Hematopoietic multipotent progenitor cell treated with erythropoietin and hydrocortisone succinate and interleukin-3 and kit ligand, for 17 days (in vitro differentiated cells): ENCODE measurements at regions not wholly inside any gene's neighbourhood (a gene's known extent, or its start where the extent isn't known, plus 50 kb on each side); places are given as distances from the start of the nearest gene placed in this dataset.
A peak's percentile ranks its signal among the peaks of the same experiment; 100 is the strongest.
"Not testable (repeated sequence)": the region's sequence is repeated elsewhere in the genome, so short reads cannot be mapped to it uniquely, and the experiment has no call there.

Experiments
- DNase-seq: peaks from one replicate; pipeline ENCODE4 v3.0.0-alpha.2; 2015; ENCODE audit warnings: low spot score

DNA sequence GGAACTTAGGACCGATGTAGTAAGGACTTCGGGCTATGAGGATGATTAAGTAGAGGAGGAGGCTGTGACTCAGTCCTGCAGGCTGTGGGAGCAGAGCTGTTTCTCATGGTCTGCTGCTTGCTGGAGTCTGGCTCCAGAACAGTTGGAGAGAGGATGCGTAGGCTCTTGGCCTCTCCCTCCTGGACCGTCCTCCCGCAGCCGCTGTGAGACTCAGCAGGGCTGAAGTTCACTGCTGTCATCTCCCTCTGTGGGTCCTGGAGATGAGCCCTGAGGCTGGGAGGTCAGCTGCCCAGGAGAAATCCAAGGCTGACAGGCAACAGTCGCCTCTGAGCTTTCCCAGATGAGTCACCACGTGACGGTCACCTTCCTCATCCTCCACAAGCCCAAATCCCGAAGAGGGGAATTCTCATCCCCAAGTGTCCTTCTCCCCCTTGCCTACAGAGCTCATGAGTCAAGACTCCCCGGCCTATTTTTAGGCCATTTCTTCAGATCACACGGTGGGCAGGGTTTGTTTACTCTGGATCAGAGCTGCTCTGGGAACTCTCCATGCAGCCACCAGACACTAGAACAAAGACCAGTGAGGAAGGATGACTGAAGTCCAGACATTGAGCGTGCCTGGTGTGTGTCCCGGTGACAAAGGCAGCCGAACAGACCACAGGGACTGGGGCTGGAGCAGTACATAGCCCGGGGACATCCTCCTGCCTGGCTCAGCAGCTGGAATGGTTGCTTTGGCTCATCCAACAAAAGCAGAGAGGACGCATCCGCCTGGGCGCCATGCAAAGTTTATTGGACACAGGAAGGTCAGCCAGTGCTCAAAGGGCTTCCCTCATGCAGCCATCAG, 137.3 kb upstream of the ZNF469 start:
- DNase-seq, result not testable (repeated sequence)

DNA sequence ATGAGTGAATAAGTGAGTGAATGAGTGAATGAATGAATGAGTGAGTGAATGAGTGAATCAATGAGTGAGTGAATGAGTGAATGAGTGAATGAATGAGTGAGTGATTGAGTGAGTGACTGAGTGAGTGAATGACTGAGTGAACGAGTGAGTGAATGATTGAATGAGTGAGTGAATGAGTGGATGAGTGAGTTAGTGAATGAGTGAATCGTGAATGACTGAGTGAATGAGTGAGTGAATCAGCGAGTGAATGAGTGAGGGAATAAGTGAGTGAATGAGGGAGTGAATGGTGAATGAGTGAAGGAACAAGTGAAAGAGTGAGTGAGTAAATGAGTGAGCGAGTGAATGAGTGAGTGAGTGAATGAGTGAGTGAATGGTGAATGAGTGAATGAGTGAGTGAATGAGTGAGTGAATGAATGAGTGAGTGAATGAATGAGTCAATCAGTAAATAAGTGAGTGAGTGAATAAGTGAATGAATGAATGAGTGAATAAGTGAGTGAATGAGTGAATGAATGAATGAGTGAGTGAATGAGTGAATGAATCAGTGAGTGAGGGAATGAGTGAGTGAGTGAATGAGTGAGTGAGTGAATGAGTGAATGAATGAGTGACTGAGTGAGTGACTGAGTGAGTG, 135.7 kb upstream of the ZNF469 start:
- not testable (repeated sequence) for DNase-seq

DNA sequence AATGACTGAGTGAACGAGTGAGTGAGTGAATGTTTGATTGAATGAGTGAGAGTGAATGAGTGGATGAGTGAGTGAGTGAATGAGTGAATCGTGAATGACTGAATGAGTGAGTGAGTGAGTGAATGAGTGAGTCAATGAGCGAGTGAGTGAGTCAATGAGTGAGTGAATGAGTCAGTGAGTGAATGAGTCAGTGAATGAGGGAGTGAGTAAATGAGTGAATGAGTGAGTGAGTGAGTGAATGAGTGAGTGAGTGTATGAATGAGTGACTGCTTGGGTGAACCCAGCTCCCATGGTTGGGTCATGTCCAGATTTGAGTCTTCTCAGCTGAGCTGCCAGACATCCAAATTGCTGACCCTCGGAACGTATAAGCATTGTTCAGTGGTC, 135.2 kb upstream of the ZNF469 start:
- not testable (repeated sequence) for DNase-seq

DNA sequence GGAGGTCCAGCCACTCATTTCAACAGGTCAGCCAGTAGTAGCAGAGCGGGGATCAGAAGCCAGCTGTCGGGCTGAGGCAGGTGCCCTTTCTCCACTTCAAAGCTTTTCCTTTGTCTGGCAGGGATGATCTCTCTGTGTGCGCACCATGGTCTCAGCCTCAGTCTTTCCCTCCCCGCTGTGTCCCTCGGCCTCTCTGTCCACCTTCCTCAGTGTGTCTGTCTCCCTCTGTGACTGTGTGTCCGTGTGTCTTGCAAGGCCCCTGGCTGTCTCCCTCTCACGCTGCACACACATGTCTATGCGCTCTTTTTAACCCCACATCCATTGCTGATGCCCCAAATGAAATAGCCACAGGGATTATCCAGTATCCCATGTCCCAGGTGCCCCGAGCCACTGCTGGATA, 134.0 kb upstream of the ZNF469 start:
- not testable (repeated sequence) for DNase-seq

DNA sequence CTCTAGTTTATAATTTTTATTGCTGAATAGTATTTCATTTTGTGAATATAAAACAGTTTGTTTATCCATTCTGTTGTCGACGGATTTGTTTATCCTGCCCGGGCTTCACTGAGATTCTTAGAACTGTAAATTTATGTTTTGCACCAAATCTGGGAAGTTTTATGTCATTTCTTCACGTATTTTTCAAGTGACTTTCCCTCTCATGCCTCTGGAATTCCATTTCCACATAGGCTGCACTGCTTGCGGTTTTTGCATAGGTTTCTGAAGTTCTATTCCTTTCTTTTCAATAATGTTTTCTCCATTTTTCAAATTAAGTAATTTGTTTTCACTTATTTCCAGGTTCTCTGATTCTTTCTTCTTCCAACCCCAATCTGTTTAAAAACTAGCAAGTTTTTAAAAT, 132.4 kb upstream of the ZNF469 start:
- DNase-seq, result not testable (repeated sequence)

DNA sequence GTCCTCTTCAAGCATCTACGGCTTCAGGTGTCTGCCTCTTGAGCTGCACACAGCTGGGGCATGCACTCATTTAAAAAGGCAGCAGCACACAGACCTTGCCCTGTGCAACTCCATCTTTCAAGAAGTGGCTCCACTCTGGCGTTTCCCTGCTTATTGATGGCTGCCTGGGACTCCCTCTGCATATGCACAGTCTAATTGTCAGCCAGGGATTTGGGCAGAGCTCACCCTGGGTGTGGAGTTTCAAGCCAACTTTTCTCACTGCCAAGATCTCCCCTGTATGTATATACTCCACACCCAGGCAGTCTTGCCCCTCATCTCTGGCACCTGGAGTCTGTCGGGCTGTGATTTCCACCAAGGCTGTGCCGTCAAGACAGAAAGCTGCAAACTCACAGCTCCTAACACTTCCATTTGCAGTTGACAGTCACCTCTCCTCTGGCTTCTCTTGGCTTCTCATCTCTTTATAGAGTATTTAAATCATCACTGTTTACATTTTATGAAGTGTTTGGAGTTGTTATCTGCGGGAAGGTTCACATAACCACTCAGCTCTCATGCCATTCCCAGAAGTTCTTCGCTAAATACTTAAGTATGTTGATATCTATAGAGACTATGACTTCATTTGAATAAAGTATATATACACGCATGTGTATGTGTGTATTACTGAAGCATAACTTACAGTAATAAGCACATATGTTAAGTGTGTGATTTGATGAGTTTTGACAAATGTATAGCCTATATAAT, 130.5 kb upstream of the ZNF469 start:
- DNase-seq, result not testable (repeated sequence)

DNA sequence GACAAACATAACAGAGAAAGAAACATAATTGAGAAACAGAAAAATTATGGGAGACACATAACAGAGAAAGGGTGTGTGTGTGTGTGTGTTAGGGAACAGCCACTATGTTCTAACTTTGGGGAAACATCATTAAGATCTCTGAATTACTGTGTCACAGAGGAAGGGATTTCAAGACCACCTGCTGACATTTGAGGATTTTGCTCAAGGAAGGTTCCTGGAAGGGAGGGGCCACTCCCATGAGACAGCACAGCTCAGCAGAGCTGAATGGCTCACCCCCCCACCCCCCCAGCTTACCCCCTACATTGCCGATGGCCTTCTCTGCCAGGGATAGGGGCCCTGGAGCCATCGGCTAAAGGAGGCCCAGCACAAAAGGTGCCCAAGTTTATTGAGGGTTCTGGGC, 124.6 kb upstream of the ZNF469 start:
- not testable (repeated sequence) for DNase-seq

DNA sequence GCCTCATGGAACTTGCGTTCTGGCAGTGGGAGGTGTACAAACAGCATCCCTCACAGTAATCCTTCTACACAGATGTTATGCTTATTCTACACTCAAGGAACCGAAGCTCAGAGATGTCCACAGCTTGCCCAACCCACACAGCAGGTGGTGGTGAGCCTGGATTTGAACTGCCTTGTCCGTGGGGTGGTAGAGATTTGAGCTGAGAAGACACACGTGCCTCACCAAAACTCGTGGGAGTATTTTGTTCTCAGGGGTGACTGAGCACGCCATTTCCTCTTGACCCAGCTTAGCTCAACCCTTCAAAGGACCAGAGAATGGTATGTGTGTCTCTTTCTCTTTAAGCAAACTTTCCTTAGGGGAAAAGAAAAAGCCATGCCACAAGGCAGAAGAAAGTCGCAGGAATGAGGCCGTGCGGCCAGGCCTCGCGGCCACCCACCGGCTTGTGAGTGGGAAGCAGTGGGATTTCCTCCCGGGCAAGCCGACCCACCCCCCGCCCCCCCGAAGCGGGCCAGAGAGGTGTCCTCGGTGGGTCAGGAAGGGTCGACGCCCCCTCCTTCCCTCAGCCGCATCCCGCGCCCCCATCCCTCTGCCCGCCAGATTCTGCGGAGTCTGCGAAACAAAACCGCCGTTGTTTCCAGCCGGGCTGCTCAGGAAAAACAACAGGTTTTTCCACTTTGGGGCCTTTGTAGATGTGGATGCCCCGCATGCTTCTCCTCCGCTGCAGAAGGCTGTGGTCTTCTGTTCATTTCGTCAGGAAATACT, 123.8 kb upstream of the ZNF469 start:
- DNase-seq, result not testable (repeated sequence)

DNA sequence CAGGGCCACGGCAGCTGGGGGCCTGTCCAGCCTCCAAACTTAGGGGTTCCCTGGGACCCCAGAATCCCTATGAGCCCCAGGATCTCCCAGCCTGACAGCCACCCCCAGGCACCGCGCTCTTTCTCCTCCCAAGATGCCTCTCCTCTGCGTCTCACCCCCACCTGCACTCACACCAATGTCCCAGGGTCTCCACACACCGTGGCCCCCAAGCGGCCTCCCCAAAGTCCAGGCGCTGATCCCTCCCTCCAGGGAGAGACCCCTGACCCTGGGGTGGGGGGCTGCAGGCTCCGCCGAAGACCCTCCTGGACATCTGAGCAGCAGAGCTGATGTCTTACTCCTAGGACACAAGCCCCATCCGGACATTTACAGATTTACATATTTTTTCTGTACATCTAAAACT, 123.2 kb upstream of the ZNF469 start:
- not testable (repeated sequence) for DNase-seq

DNA sequence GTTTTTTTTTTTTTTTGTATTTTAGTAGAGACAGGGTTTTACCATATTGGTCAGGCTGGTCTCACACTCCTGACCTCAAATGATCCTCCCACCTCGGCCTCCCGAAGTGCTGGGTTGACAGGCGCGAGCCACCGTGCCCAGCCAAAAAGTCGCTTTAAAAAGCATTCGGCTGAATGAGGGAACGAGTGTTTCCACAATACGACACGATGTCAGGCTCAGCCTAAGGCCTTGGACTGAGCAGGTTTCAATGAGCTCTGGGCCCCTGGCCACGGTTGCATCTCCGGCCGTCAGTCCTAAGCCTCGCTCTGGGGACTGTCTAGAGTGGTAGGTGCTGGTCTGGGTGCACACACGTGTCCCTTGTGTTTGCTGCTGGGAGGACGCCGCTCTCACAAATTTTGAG, 122.6 kb upstream of the ZNF469 start:
- DNase-seq, result not testable (repeated sequence)

DNA sequence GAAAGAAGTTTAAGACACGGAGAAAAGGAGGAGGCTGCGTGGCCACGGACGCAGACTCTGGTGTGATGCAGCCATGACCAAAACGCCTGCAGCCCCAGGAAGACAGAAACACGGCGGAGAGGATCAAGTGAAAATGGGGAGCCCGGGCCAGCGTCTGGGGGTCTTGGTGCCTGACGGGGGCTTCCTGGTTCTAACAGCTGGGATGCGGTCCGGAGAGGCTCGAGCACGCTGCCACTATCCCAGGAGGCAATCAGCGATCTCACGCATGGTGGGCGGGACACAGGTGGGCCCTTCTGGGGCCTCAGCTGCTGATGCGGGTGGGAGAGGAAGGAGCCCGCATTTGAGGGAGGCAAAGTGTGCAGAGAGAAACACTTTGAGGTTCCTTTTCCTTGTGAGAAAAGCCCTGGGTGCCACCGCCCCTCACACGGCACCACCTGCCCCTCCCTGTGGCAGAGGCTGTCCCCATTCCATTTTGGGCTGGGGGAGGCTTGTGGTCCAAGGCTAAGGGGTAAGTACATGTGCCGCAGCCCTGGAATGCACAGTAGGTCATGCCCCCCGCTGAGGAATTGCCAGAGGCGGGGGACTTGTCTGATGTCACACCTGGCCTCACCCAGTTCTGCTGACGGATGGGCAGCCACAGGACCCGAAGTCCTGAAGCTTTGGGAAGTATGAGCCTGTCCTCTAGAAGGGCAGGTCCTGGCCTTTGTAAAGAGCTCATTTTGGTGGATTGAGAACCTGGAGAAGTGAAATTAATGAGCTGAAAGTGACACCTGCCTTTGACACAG, 121.7 kb upstream of the ZNF469 start:
- not testable (repeated sequence) for DNase-seq

DNA sequence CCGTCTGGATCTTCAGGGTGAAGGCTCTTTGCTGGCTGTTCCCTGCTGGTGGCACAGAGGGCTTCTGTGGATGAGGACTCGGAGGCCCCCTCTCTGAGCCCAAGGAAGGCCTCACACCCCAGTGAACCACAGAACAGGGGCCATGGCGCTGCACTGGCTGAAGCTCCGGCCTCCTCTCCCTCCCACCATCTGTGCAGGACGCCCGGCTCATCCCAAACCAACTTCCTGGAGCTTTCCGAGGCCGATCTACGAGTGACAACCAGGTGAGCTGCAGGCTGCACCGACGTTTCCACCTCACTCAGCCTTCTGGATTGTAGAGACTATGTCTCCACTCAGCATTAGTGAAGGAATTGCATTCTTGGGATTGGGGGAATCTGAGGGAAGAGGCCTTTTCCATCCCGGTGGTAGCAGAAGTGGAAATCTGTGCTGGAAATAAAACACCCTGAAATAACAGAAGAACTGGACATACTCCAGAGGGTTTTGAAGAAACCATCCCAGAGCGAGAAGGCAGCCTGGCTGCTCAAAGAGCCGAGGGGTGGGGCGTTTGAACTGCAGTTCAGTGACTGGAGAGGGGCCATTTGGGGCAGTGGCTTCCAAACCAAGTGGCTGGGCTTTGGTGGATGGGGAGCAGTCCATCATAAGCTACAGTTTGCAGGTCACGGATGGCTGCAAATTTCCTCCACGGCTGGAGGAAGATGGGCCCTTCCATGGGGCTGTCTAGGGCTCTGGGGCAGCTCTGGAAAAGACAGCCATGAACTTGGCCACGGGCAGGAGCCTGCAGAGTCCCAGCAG, 120.7 kb upstream of the ZNF469 start:
- not testable (repeated sequence) for DNase-seq

DNA sequence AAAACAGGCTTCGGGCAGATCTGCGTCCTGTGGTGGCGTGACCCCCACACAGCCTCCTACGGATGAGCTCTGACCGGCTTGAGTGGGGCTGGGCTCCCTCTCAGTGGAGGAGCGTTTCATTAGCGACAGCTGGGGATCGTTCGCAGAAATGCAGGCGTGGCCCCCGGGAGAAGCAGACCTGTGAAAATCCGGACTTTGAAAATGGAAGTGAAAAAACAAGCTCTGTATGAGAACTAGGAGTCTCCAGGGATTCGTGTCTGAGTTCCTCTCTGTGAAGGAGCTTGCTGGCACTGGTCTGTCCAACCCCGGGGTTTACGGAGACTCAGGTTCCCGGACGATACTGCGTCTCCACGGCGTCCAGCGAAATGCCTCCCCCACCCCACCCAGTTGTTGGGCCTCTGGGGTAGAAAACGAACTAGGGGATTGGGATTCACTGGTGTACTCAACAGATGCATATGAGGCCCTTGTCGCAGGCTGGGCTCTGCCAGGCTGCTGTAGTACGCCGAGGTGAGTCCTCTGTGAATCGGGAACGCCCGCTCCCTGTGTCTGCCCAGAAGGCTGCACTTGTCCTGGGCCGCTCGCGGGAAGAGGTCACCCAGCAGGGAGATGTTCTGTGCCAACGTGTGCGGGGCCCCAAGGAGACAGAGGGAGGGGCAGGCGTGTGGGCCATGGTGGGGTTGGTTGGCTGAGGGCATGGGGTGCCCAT, 119.7 kb upstream of the ZNF469 start:
- not testable (repeated sequence) for DNase-seq

DNA sequence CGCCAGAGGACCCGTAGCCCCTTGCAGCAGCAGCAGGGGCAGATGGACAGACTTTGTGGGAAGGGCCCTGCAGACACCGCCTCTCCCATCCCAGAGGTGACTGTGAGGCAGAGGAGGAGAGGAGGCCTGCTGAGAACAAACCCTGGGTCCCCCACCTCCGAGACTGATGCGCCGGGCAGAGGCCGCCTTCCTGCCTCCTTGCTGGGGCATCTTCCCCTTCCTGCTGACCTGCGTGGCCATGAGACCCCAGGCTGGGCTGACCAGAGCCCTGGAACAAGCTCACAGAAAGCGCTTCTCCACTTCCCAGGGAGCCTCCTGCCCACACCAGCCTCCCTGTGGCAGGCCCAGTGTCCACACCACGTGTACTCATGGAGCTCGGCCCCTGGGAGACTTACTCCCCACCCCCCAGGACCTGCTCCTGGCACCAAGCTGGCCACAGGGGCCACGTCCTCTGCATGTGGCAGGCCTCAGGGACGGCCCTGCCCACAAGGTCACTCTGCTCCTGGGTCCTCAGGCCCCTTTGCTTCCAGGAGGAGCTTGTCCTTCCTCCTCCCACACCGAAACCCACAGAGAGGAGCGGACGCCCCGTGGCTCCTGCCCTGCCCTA, 119.0 kb upstream of the ZNF469 start:
- DNase-seq, result not testable (repeated sequence)

DNA sequence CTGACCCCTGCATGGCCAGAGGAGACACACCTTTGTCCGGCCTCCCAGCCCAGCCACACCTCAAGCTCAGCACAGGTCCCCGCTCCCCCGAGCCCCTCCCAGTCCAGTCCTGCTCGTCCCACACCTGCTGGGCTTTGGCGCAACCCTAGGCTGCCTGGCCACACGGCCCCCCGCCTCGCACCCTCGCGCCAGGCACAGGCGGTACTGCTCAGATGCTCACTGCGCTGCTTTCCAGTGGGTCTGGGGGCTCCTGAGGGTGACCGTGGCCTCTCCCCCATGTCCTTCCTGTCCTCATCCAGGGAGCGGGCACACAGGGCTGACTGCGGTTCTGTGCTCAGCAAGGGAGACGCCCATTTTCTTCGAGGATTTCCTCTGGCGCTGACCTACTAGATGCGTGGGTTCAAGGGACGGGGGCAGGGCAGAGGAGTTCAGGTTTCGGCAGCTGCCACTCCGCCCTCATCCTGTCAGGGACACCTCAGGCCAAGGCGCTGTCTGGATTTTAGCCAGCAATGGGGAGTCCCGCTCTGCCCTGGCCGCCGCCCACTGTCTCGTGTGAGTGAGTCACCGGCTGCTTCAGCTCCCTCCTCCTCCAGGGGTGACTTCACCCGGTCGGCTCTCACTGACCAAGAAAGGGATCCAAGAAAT, 118.0 kb upstream of the ZNF469 start:
- peak; percentile 82 for DNase-seq

DNA sequence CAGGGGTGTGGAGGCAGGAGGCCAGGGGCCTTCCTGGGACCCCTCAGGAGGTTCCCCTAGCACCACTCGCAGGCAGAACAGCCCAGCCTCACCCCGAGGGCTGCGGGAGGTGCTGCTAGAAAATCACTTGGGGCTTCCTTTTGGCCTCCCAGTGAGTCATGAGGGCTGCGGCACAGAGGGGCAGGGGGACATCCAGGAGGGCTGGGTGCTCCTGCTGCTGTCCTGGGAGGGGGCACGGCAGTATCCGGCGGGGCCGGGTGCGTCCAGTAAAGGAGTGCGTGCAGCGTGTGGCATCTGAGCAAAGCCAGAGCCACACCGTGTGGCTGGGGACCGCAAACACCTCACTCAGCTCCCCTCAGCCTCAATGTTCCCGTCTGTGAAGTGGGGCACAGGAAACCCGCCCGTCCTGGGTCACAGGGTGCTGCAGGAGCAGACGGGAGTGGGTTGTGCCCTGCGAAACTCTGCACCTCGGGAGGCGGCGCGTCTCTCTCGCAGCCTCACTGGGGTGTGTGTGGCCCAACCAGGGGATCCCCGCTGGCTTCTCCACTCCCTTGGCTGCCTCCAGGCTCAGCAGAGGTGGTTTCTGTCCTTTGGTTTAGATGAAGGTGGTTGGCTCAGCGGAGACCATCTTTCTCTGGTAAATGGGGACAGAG, 117.3 kb upstream of the ZNF469 start:
- not testable (repeated sequence) for DNase-seq

DNA sequence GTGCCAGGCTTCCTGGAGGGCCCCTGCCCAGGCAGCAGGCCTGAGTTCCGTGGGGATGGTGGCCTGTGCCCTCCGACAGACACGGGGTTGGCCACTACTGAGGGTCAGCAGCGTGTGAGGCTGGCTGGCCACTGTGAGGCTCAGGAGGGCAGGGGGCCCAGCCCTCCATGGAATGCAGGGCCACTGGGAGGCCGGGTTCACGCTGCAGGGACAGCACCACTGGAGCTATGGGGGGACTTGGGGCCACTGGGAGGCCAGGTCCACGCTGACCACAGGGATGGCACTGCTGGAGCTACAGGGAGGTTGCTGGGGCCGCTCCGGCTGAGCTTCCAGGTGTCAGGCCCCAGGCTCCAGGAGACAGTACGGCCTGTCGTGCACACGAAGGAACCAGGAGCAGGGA, 116.7 kb upstream of the ZNF469 start:
- not testable (repeated sequence) for DNase-seq

DNA sequence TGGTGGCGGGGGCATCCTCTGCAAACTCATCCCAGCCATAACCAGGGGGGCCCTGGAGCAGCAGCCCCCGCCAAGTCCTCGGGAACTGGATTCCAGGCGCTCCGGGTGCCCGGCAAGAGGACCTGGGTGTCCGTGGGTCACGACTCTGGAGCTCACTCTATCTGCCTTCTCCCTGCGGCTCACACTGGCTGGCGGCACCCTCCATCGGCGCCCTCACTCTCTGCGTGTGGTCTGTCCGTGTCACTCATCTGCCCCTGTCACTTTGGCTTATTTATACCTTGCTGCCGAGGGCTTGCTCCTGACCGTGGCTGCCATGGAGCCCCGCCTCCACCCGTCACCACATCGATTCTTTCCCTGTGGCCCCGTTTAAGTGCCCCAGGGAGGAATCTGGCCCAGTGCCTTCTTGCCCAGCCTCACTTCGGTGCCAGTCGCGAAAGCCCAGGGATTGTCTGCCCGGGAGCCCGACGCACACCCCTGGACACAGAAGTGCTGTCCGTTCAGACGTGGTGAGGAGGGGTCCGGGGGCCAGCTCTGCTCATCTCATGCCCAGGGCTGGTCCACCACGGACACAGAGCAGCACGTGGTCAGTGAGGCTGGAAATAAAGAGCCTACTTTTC, 115.7 kb upstream of the ZNF469 start:
- not testable (repeated sequence) for DNase-seq
